A549 (cell line): ENCODE measurements at regions not wholly inside any gene's neighbourhood (a gene's known extent, or its start where the extent isn't known, plus 50 kb on each side); places are given as distances from the start of the nearest gene placed in this dataset.
"Not testable (repeated sequence)": the region's sequence is repeated elsewhere in the genome, so short reads cannot be mapped to it uniquely, and the experiment has no call there.

Experiments used
- RAD21 ChIP-seq, 2 experiments: fragments of >200 bp in 1 of 2; sonication (Bioruptor Twin) in 1 of 2; formaldehyde crosslinking in 1 of 2; IDR thresholded peaks in 1 of 2; conservative IDR thresholded peaks in 1 of 2; 2 replicates in 1 of 2; 3 replicates in 1 of 2; pipeline ENCODE4 v1.6.1; 2012 to 2018; ENCODE audit warnings: inconsistent platforms in 1 of 2
- TF ChIP-seq, protein P1 (sequence below): fragments of >200 bp; sonication (Bioruptor Twin); formaldehyde crosslinking; IDR thresholded peaks from 3 replicates; pipeline ENCODE4 v1.5.1; 2016
- TF ChIP-seq, protein P2 (sequence below): fragments of 150-350 bp; IDR thresholded peaks from 2 replicates; pipeline ENCODE4 v1.6.1; 2014; ENCODE audit warnings: low read depth, mild to moderate bottlenecking, low read length

- not testable (repeated sequence) for TF ChIP-seq RAD21 (conservative IDR thresholded peaks at IDR 0.05 in 1 of 2, IDR thresholded peaks at IDR 0.05 in 1 of 2)
- TF ChIP-seq, protein P1, sequence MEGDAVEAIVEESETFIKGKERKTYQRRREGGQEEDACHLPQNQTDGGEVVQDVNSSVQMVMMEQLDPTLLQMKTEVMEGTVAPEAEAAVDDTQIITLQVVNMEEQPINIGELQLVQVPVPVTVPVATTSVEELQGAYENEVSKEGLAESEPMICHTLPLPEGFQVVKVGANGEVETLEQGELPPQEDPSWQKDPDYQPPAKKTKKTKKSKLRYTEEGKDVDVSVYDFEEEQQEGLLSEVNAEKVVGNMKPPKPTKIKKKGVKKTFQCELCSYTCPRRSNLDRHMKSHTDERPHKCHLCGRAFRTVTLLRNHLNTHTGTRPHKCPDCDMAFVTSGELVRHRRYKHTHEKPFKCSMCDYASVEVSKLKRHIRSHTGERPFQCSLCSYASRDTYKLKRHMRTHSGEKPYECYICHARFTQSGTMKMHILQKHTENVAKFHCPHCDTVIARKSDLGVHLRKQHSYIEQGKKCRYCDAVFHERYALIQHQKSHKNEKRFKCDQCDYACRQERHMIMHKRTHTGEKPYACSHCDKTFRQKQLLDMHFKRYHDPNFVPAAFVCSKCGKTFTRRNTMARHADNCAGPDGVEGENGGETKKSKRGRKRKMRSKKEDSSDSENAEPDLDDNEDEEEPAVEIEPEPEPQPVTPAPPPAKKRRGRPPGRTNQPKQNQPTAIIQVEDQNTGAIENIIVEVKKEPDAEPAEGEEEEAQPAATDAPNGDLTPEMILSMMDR = not testable (repeated sequence)
- TF ChIP-seq, protein P2, sequence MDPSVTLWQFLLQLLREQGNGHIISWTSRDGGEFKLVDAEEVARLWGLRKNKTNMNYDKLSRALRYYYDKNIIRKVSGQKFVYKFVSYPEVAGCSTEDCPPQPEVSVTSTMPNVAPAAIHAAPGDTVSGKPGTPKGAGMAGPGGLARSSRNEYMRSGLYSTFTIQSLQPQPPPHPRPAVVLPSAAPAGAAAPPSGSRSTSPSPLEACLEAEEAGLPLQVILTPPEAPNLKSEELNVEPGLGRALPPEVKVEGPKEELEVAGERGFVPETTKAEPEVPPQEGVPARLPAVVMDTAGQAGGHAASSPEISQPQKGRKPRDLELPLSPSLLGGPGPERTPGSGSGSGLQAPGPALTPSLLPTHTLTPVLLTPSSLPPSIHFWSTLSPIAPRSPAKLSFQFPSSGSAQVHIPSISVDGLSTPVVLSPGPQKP = not testable (repeated sequence)
Observed at GRCh38 chr12:25310071-25310470, 59.3 kb upstream of the KRAS start.
